SK-N-SH (cell line): ENCODE measurements at regions not wholly inside any gene's neighbourhood (a gene's known extent, or its start where the extent isn't known, plus 50 kb on each side); places are given as distances from the start of the nearest gene placed in this dataset.

Experiments
- CTCF ChIA-PET: fragments of 300-600, 350-600 bp; formaldehyde crosslinking; extraction: SDS; loops from one replicate; lab custom pipeline; 2021; lab: Yijun Ruan, JAX
- POLR2A ChIA-PET: fragments of 350-600 bp; sonication (Branson Sonifier 250); formaldehyde crosslinking; extraction: SDS; loops from one replicate; lab custom pipeline; 2020; ENCODE audit warnings: antibody characterized with exemption, inconsistent platforms; lab: Yijun Ruan, JAX
- DNase-seq: peaks from one replicate; pipeline ENCODE4 v3.0.0; 2012
- H2AFZ ChIP-seq: fragments of 200-600 bp; sonication (generic); 2 replicates; pipeline ENCODE4 v1.8.1; 2016; ENCODE audit warnings: antibody characterized with exemption, mild to moderate bottlenecking, low read depth
- H3F3A ChIP-seq: fragments of 200-600 bp; sonication (generic); replicated peaks from 2 replicates; pipeline ENCODE3; 2016; ENCODE audit warnings: antibody characterized with exemption, mild to moderate bottlenecking; ENCODE audit not compliant: insufficient read depth
- H3K27ac ChIP-seq, 2 experiments: fragments of 200-500 bp in 1 of 2; fragments of 200-600 bp in 1 of 2; sonication (Bioruptor generic) in 1 of 2; sonication (generic), shearing (Covaris generic) in 1 of 2; 2 replicates each; pipeline versions ENCODE4 v1.5.1 to v1.6.1; 2014 to 2016; ENCODE audit warnings: low read depth in 2 of 2, inconsistent platforms in 1 of 2, low read length in 1 of 2, mild to moderate bottlenecking in 1 of 2, mixed read lengths in 1 of 2
- H3K27me3 ChIP-seq: fragments of 200-600 bp; sonication (generic), shearing (Covaris generic); 2 replicates; pipeline ENCODE4 v1.6.1; 2016; ENCODE audit warnings: mixed run types; ENCODE audit not compliant: insufficient read depth
- H3K36me3 ChIP-seq, 2 experiments: fragments of 200-500 bp in 1 of 2; fragments of 200-600 bp in 1 of 2; sonication (Bioruptor generic) in 1 of 2; sonication (generic) in 1 of 2; replicated peaks in 1 of 2; 2 replicates each; pipeline versions ENCODE3 to v1.5.1; 2014 to 2016; ENCODE audit warnings: low read length in 1 of 2, mild to moderate bottlenecking in 1 of 2; ENCODE audit not compliant: insufficient read depth in 2 of 2, control insufficient read depth in 1 of 2
- H3K4me1 ChIP-seq, 2 experiments: fragments of 200-500 bp in 1 of 2; fragments of 200-600 bp in 1 of 2; sonication (Bioruptor generic) in 1 of 2; sonication (generic), shearing (Covaris generic) in 1 of 2; 2 replicates each; pipeline versions ENCODE4 v1.5.1 to v1.6.1; 2014 to 2016; ENCODE audit warnings: low read depth in 1 of 2, low read length in 1 of 2, mixed run types in 1 of 2; ENCODE audit not compliant: insufficient read depth in 2 of 2, control insufficient read depth in 1 of 2
- H3K4me2 ChIP-seq: fragments of 200-600 bp; sonication (generic), shearing (Covaris generic); 2 replicates; pipeline ENCODE4 v1.6.1; 2017; ENCODE audit warnings: mixed run types
- H3K4me3 ChIP-seq, 2 experiments: fragments of 200-500 bp in 1 of 2; fragments of 200-600 bp in 1 of 2; sonication (Bioruptor generic) in 1 of 2; sonication (generic), shearing (Covaris generic) in 1 of 2; 2 replicates each; pipeline versions ENCODE4 v1.5.1 to v1.8.1; 2014 to 2016; ENCODE audit warnings: low read depth in 2 of 2, inconsistent platforms in 1 of 2, low read length in 1 of 2, mild to moderate bottlenecking in 1 of 2, mixed read lengths in 1 of 2, moderate library complexity in 1 of 2
- H3K79me2 ChIP-seq: fragments of 200-600 bp; sonication (generic); 2 replicates; pipeline ENCODE4 v1.8.1; 2017; ENCODE audit warnings: mild to moderate bottlenecking; ENCODE audit not compliant: insufficient read depth
- H3K9ac ChIP-seq: fragments of 200-600 bp; sonication (generic); 2 replicates; pipeline ENCODE4 v1.6.1; 2017; ENCODE audit warnings: mixed run types
- H3K9me2 ChIP-seq: fragments of 200-600 bp; sonication (generic); 2 replicates; pipeline ENCODE4 v1.6.1; 2017; ENCODE audit warnings: mixed run types
- H3K9me3 ChIP-seq: fragments of 200-600 bp; sonication (generic); 2 replicates; pipeline ENCODE4 v1.6.1; 2017; ENCODE audit warnings: mixed run types, mild to moderate bottlenecking, moderate library complexity
- H4K20me1 ChIP-seq: fragments of 200-600 bp; sonication (generic); 2 replicates; pipeline ENCODE4 v1.6.1; 2017; ENCODE audit warnings: mild to moderate bottlenecking, mixed run types; ENCODE audit not compliant: insufficient read depth
- FOSL2 ChIP-seq: IDR thresholded peaks from 2 replicates; pipeline ENCODE4 v1.4.0; 2012; ENCODE audit warnings: low read depth, mild to moderate bottlenecking, moderate library complexity, borderline replicate concordance
- GATA2 ChIP-seq: sonication (generic); formaldehyde crosslinking; IDR thresholded peaks from 2 replicates; pipeline ENCODE4 v1.5.0; 2020; ENCODE audit warnings: mild to moderate bottlenecking, missing genetic modification reagents
- MXI1 ChIP-seq: IDR thresholded peaks from 2 replicates; pipeline ENCODE4 v1.6.1; 2012; ENCODE audit warnings: mild to moderate bottlenecking, low read depth, low read length, improper control_type of control experiment
- NFIC ChIP-seq: IDR thresholded peaks from 2 replicates; pipeline ENCODE4 v1.4.0; 2012; ENCODE audit warnings: borderline replicate concordance
- POLR2AphosphoS5 ChIP-seq: IDR thresholded peaks from 2 replicates; pipeline ENCODE4 v1.6.1; 2012; ENCODE audit warnings: low read depth, low read length
- SIN3A ChIP-seq: IDR thresholded peaks from 2 replicates; pipeline ENCODE4 v1.6.1; 2012; ENCODE audit warnings: low read depth, mild to moderate bottlenecking, low read length, moderate library complexity, borderline replicate concordance
- USF1 ChIP-seq: IDR thresholded peaks from 2 replicates; pipeline ENCODE4 v1.4.0; 2012; ENCODE audit warnings: low read depth, borderline replicate concordance
- USF2 ChIP-seq: fragments of 150-350 bp; IDR thresholded peaks from 2 replicates; pipeline ENCODE4 v1.6.1; 2017; ENCODE audit warnings: antibody characterized with exemption, low read length, low read depth, borderline replicate concordance
- YY1 ChIP-seq: IDR thresholded peaks from 2 replicates; pipeline ENCODE4 v1.4.0; 2012; ENCODE audit warnings: low read depth, mild to moderate bottlenecking
- WGBS: methylation state at CpG from one replicate; pipeline ENCODE4 v1.1.6; 2017; ENCODE audit warnings: low lambda C conversion rate; 5-methylcytosine and 5-hydroxymethylcytosine counted together

- H3K9me3 ChIP-seq = no peaks in the 10 kb centered on the region
- no peaks in the 10 kb centered on the region for H3F3A ChIP-seq
- H3K27me3 ChIP-seq = no peaks in the 10 kb centered on the region; the same call in 1 of the 2 replicates
- H2AFZ ChIP-seq = no peak overlapping the region
- no peak for DNase-seq
- H4K20me1 ChIP-seq = no peaks in the 10 kb centered on the region
- WGBS = 29% methylated on average over 7 of the region's 27 CpGs
- no peak overlapping the region for H3K9ac ChIP-seq
- H3K9me2 ChIP-seq = no peaks in the 10 kb centered on the region
- no peak for TF ChIP-seq USF2
- no peak for TF ChIP-seq SIN3A
- TF ChIP-seq FOSL2 = no peak
- TF ChIP-seq GATA2 = no peak
- no peak for TF ChIP-seq POLR2AphosphoS5
- TF ChIP-seq YY1 = no peak
- no peak for TF ChIP-seq NFIC
- TF ChIP-seq MXI1 = no peak
- TF ChIP-seq USF1 = no peak
- no peaks in the 10 kb centered on the region for H3K79me2 ChIP-seq
- no peaks in the 10 kb centered on the region; a peak in 1 of 4 replicates for H3K4me1 ChIP-seq
- no peak overlapping the region for H3K27ac ChIP-seq
- no peak overlapping the region for H3K4me2 ChIP-seq
- CTCF ChIA-PET = interaction anchor here (0.9 kb wide), 1 partner anchor 96 kb away, joined by 3 read pairs; no protein-coding TSS in a partner anchor
- H3K36me3 ChIP-seq = no peaks in the 10 kb centered on the region
- POLR2A ChIA-PET = no interaction called here
- H3K4me3 ChIP-seq = no peak overlapping the region
Measured at GRCh38 chr22:48950151-48950915, 877.3 kb downstream of the BRD1 start.

GRCh38 chr22:48949375-48950149, 878.1 kb downstream of the BRD1 start:
- DNase-seq = no peak
- TF ChIP-seq USF1 = no peak
- TF ChIP-seq GATA2 = no peak

More at GRCh38 chr22:48949375-48950149, 878.1 kb downstream of the BRD1 start:
- H3K9me3 ChIP-seq = no peaks in the 10 kb centered on the region
- no peaks in the 10 kb centered on the region for H3K79me2 ChIP-seq
- H3K4me2 ChIP-seq = no peak overlapping the region
- H3K9ac ChIP-seq = no peak overlapping the region
- H3K4me3 ChIP-seq = no peak overlapping the region
- CTCF ChIA-PET = interaction anchor here (0.9 kb wide), 1 partner anchor 97 kb away, joined by 3 read pairs; no protein-coding TSS in a partner anchor
- H3F3A ChIP-seq = no peaks in the 10 kb centered on the region
- no peaks in the 10 kb centered on the region; a peak in 1 of 4 replicates for H3K4me1 ChIP-seq
- 8% methylated on average over 11 of the region's 18 CpGs for whole genome bisulfite sequencing
- H3K27ac ChIP-seq = no peak overlapping the region
- H3K27me3 ChIP-seq = no peaks in the 10 kb centered on the region; the same call in 1 of the 2 replicates
- H3K9me2 ChIP-seq = no peaks in the 10 kb centered on the region
- H2AFZ ChIP-seq = no peak overlapping the region
- POLR2A ChIA-PET = no interaction called here
- H3K36me3 ChIP-seq = no peaks in the 10 kb centered on the region
- no peaks in the 10 kb centered on the region for H4K20me1 ChIP-seq
